ENCODE measurements at regions not wholly inside any gene's neighbourhood (a gene's known extent, or its start where the extent isn't known, plus 50 kb on each side); places are given as distances from the start of the nearest gene placed in this dataset.

DNA sequence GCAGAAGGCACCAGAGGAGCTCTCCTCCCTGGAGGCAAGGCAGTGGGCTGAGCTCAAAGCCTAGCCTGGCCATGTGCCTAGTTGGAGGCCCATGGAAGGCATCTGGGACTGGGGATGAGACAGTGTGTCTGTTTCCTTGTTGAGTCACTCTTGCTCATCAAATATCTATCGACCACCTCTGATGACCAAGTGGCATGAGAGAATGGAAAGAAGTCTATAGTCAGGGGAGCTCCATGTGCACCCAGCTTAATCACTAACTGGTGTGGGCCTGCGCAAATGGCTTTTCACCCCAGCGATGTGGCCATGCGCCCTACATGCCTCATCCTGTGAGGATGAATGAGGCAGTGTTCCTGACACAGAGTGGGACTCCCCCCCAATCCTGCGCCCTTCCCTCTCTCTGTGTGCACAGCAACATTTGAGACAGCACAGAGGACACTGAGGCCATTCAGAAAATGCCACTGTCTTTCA lies 229.9 kb downstream of the RPS24 start:
- H3K36me3 ChIP-seq (ENCODE audit: control insufficient read depth, insufficient read depth, low read length), result no peaks in the 10 kb centered on the region
- H3K27ac ChIP-seq (ENCODE audit: insufficient read depth, low read length), result peak overlapping the region; percentile 78
- H3K9me3 ChIP-seq (ENCODE audit: control insufficient read depth, insufficient read depth, low read depth, low read length), result no peaks in the 10 kb centered on the region
- H3K4me3 ChIP-seq (replicated peaks in 1 of 4; ENCODE audit: control extremely low read depth in 1 of 4, insufficient read depth in 1 of 4, low read depth in 3 of 4, low read length in 4 of 4), result no peak overlapping the region
- H3K27me3 ChIP-seq (ENCODE audit: control insufficient read depth, insufficient read depth, low read length), result no peaks in the 10 kb centered on the region
- TF ChIP-seq EZH2 (IDR thresholded peaks at IDR 0.05; ENCODE audit: low read length, missing control alignments), result no peak
- TF ChIP-seq, protein P1, sequence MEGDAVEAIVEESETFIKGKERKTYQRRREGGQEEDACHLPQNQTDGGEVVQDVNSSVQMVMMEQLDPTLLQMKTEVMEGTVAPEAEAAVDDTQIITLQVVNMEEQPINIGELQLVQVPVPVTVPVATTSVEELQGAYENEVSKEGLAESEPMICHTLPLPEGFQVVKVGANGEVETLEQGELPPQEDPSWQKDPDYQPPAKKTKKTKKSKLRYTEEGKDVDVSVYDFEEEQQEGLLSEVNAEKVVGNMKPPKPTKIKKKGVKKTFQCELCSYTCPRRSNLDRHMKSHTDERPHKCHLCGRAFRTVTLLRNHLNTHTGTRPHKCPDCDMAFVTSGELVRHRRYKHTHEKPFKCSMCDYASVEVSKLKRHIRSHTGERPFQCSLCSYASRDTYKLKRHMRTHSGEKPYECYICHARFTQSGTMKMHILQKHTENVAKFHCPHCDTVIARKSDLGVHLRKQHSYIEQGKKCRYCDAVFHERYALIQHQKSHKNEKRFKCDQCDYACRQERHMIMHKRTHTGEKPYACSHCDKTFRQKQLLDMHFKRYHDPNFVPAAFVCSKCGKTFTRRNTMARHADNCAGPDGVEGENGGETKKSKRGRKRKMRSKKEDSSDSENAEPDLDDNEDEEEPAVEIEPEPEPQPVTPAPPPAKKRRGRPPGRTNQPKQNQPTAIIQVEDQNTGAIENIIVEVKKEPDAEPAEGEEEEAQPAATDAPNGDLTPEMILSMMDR (conservative IDR thresholded peaks at IDR 0.05 in 1 of 2, IDR thresholded peaks at IDR 0.05 in 1 of 2; ENCODE audit: low read depth in 1 of 2, low read length in 2 of 2), result no peak
- H2AFZ ChIP-seq (ENCODE audit: low read length), result no peak overlapping the region
- peak in 1 of 2 donors; percentile 73 for DNase-seq (ENCODE audit: low read depth in 2 of 2)
- H4K20me1 ChIP-seq (ENCODE audit: control insufficient read depth, extremely low read depth, insufficient read depth, low read length), result no peaks in the 10 kb centered on the region
- peaks cover 16% of the 10 kb centered on the region for H3K4me1 ChIP-seq (ENCODE audit: control insufficient read depth, extremely low read depth, insufficient read depth, low read length)
- H3K9ac ChIP-seq (ENCODE audit: insufficient read depth, low read length), result no peak overlapping the region
- no peaks in the 10 kb centered on the region for H3K79me2 ChIP-seq (ENCODE audit: control insufficient read depth, insufficient read depth, low read length)
- no peak overlapping the region for H3K4me2 ChIP-seq (ENCODE audit: extremely low read depth, insufficient read depth, low read length)

DNA sequence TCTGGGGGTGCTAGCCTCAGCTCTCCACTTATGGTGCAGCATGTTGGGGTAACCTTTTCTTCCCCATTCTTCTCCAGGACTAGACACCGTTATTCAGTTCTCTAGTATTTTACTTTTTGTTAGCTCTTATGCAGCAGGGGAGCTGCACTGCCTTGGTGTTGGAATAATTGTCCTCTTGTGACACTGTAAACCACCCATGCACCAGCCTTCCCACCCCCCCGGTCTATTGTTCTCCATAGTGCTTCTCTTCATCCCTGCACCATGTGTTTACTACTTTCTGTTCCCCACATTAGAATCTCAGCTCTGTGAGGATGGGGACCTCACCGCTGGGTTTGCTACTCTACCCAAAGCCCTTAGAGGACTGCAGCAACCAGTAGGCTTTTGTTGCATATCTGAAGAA lies 230.7 kb downstream of the RPS24 start:
- no peak for DNase-seq (ENCODE audit: low read depth in 2 of 2)

GRCh38 chr10:78266741-78267469 lies 233.2 kb downstream of the RPS24 start:
- Histone ChIP-seq H2AFZ (ENCODE audit: low read length) (peak overlapping the region; percentile 24), H3K4me2 (ENCODE audit: extremely low read depth, insufficient read depth, low read length) (no peak overlapping the region), H3K27me3 (ENCODE audit: control insufficient read depth, insufficient read depth, low read length) (no peaks in the 10 kb centered on the region), H3K79me2 (ENCODE audit: control insufficient read depth, insufficient read depth, low read length) (no peaks in the 10 kb centered on the region), H3K4me1 (ENCODE audit: control insufficient read depth, extremely low read depth, insufficient read depth, low read length) (peaks cover 16% of the 10 kb centered on the region), H3K27ac (ENCODE audit: insufficient read depth, low read length) (peak overlapping the region; percentile 55), H3K4me3 (replicated peaks in 1 of 4; ENCODE audit: control extremely low read depth in 1 of 4, insufficient read depth in 1 of 4, low read depth in 3 of 4, low read length in 4 of 4) (no peak overlapping the region), H3K9ac (ENCODE audit: insufficient read depth, low read length) (peak overlapping the region; percentile 10), H3K9me3 (ENCODE audit: control insufficient read depth, insufficient read depth, low read depth, low read length) (no peaks in the 10 kb centered on the region), H4K20me1 (ENCODE audit: control insufficient read depth, extremely low read depth, insufficient read depth, low read length) (no peaks in the 10 kb centered on the region), H3K36me3 (ENCODE audit: control insufficient read depth, insufficient read depth, low read length) (no peaks in the 10 kb centered on the region)
- TF ChIP-seq, protein P1 (conservative IDR thresholded peaks at IDR 0.05 in 1 of 2, IDR thresholded peaks at IDR 0.05 in 1 of 2; ENCODE audit: low read depth in 1 of 2, low read length in 2 of 2), result no peak
- no peak for TF ChIP-seq EZH2 (IDR thresholded peaks at IDR 0.05; ENCODE audit: low read length, missing control alignments)
- peak; percentile 21 to 46 for DNase-seq (ENCODE audit: low read depth in 2 of 2)

More for the DNA sequence above, 230.7 kb downstream of the RPS24 start:
- H4K20me1 ChIP-seq (ENCODE audit: control insufficient read depth, extremely low read depth, insufficient read depth, low read length), result no peaks in the 10 kb centered on the region
- peak overlapping the region; percentile 78 for H3K27ac ChIP-seq (ENCODE audit: insufficient read depth, low read length)
- H3K9me3 ChIP-seq (ENCODE audit: control insufficient read depth, insufficient read depth, low read depth, low read length), result no peaks in the 10 kb centered on the region
- TF ChIP-seq, protein P1 (conservative IDR thresholded peaks at IDR 0.05 in 1 of 2, IDR thresholded peaks at IDR 0.05 in 1 of 2; ENCODE audit: low read depth in 1 of 2, low read length in 2 of 2), result no peak
- no peak for TF ChIP-seq EZH2 (IDR thresholded peaks at IDR 0.05; ENCODE audit: low read length, missing control alignments)
- no peak overlapping the region for H3K9ac ChIP-seq (ENCODE audit: insufficient read depth, low read length)
- H2AFZ ChIP-seq (ENCODE audit: low read length), result no peak overlapping the region
- no peaks in the 10 kb centered on the region for H3K36me3 ChIP-seq (ENCODE audit: control insufficient read depth, insufficient read depth, low read length)
- no peaks in the 10 kb centered on the region for H3K79me2 ChIP-seq (ENCODE audit: control insufficient read depth, insufficient read depth, low read length)
- H3K4me3 ChIP-seq (replicated peaks in 1 of 4; ENCODE audit: control extremely low read depth in 1 of 4, insufficient read depth in 1 of 4, low read depth in 3 of 4, low read length in 4 of 4), result no peak overlapping the region
- no peak overlapping the region for H3K4me2 ChIP-seq (ENCODE audit: extremely low read depth, insufficient read depth, low read length)
- H3K27me3 ChIP-seq (ENCODE audit: control insufficient read depth, insufficient read depth, low read length), result no peaks in the 10 kb centered on the region
- H3K4me1 ChIP-seq (ENCODE audit: control insufficient read depth, extremely low read depth, insufficient read depth, low read length), result peaks cover 16% of the 10 kb centered on the region
